HG02973 (cell line): ENCODE measurements at regions not wholly inside any gene's neighbourhood (a gene's known extent, or its start where the extent isn't known, plus 50 kb on each side); places are given as distances from the start of the nearest gene placed in this dataset.

Source experiments
- ATAC-seq: cut with Tn5 transposase; IDR thresholded peaks from one replicate; pipeline ENCODE4 v1.9.1; 2021; ENCODE audit warnings: moderate library complexity; ENCODE audit not compliant: unreplicated experiment

- no peak for ATAC-seq
These were observed 54.3 kb upstream of the ZNF800 start for GRCh38 chr7:127446842-127447241.
